Sigmoid colon (tissue), 4 donors: ENCODE measurements at regions not wholly inside any gene's neighbourhood (a gene's known extent, or its start where the extent isn't known, plus 50 kb on each side); places are given as distances from the start of the nearest gene placed in this dataset.

Experiments
- EP300 ChIP-seq, 4 donors: sonication (generic); formaldehyde crosslinking; IDR thresholded peaks; one replicate each; pipeline ENCODE4 v1.6.1; 2017; ENCODE audit warnings: antibody characterized with exemption in 4 of 4
- POLR2A ChIP-seq, 2 donors: fragments of 450-650 bp; IDR thresholded peaks; one replicate each; pipeline ENCODE4 v1.6.1; 2016; ENCODE audit warnings: antibody characterized with exemption in 2 of 2, mild to moderate bottlenecking in 2 of 2, moderate library complexity in 2 of 2
- POLR2AphosphoS5 ChIP-seq, 4 donors: sonication (generic); formaldehyde crosslinking; IDR thresholded peaks; one replicate each; pipeline ENCODE4 v1.6.1; 2017; ENCODE audit warnings: antibody characterized with exemption in 4 of 4
- TF ChIP-seq, protein P1 (sequence below), 4 experiments: fragments of 450-650 bp in 3 of 4; fragments of 200-600 bp in 1 of 4; IDR thresholded peaks; one replicate each; pipeline ENCODE4 v1.5.1; 2016 to 2019; ENCODE audit warnings: antibody characterized with exemption in 4 of 4, mild to moderate bottlenecking in 3 of 4, moderate library complexity in 2 of 4

DNA sequence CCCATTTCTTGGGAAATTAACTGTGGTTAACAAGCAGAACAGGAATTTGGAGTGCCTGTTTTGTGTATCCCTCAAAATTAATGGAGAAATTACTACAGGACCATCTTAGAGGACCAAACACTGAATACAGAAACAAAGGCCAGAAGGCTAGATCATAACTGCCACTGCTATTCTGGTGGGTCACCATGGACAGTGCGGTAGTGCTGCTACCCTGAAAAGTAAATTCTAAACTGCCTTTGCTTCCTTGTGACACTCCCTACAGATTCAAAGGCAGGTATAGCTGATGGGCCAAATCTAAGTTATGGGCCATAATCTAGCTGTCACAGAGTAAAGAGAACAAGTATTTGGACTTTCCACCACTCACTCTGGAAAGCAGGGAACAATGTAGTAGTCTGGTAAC lies 575.8 kb upstream of the ADGRB3 start:
- TF ChIP-seq POLR2AphosphoS5 (IDR thresholded peaks at IDR 0.05): no peak
- TF ChIP-seq POLR2A (IDR thresholded peaks at IDR 0.05): no peak
- TF ChIP-seq, protein P1, sequence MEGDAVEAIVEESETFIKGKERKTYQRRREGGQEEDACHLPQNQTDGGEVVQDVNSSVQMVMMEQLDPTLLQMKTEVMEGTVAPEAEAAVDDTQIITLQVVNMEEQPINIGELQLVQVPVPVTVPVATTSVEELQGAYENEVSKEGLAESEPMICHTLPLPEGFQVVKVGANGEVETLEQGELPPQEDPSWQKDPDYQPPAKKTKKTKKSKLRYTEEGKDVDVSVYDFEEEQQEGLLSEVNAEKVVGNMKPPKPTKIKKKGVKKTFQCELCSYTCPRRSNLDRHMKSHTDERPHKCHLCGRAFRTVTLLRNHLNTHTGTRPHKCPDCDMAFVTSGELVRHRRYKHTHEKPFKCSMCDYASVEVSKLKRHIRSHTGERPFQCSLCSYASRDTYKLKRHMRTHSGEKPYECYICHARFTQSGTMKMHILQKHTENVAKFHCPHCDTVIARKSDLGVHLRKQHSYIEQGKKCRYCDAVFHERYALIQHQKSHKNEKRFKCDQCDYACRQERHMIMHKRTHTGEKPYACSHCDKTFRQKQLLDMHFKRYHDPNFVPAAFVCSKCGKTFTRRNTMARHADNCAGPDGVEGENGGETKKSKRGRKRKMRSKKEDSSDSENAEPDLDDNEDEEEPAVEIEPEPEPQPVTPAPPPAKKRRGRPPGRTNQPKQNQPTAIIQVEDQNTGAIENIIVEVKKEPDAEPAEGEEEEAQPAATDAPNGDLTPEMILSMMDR (IDR thresholded peaks at IDR 0.05): no peak
- TF ChIP-seq EP300 (IDR thresholded peaks at IDR 0.05): no peak
